SK-N-SH (cell line): ENCODE measurements at regions not wholly inside any gene's neighbourhood (a gene's known extent, or its start where the extent isn't known, plus 50 kb on each side); places are given as distances from the start of the nearest gene placed in this dataset.
A peak's percentile ranks its signal among the peaks of the same experiment; 100 is the strongest.

Experiments used
- CTCF ChIA-PET: fragments of 300-600, 350-600 bp; formaldehyde crosslinking; extraction: SDS; loops from one replicate; lab custom pipeline; 2021; lab: Yijun Ruan, JAX
- POLR2A ChIA-PET: fragments of 350-600 bp; sonication (Branson Sonifier 250); formaldehyde crosslinking; extraction: SDS; loops from one replicate; lab custom pipeline; 2020; ENCODE audit warnings: antibody characterized with exemption, inconsistent platforms; lab: Yijun Ruan, JAX
- DNase-seq: peaks from one replicate; pipeline ENCODE4 v3.0.0; 2012
- H2AFZ ChIP-seq: fragments of 200-600 bp; sonication (generic); 2 replicates; pipeline ENCODE4 v1.8.1; 2016; ENCODE audit warnings: antibody characterized with exemption, mild to moderate bottlenecking, low read depth
- H3F3A ChIP-seq: fragments of 200-600 bp; sonication (generic); replicated peaks from 2 replicates; pipeline ENCODE3; 2016; ENCODE audit warnings: antibody characterized with exemption, mild to moderate bottlenecking; ENCODE audit not compliant: insufficient read depth
- H3K27ac ChIP-seq, 2 experiments: fragments of 200-500 bp in 1 of 2; fragments of 200-600 bp in 1 of 2; sonication (Bioruptor generic) in 1 of 2; sonication (generic), shearing (Covaris generic) in 1 of 2; 2 replicates each; pipeline versions ENCODE4 v1.5.1 to v1.6.1; 2014 to 2016; ENCODE audit warnings: low read depth in 2 of 2, inconsistent platforms in 1 of 2, low read length in 1 of 2, mild to moderate bottlenecking in 1 of 2, mixed read lengths in 1 of 2
- H3K27me3 ChIP-seq: fragments of 200-600 bp; sonication (generic), shearing (Covaris generic); 2 replicates; pipeline ENCODE4 v1.6.1; 2016; ENCODE audit warnings: mixed run types; ENCODE audit not compliant: insufficient read depth
- H3K36me3 ChIP-seq, 2 experiments: fragments of 200-500 bp in 1 of 2; fragments of 200-600 bp in 1 of 2; sonication (Bioruptor generic) in 1 of 2; sonication (generic) in 1 of 2; replicated peaks in 1 of 2; 2 replicates each; pipeline versions ENCODE3 to v1.5.1; 2014 to 2016; ENCODE audit warnings: low read length in 1 of 2, mild to moderate bottlenecking in 1 of 2; ENCODE audit not compliant: insufficient read depth in 2 of 2, control insufficient read depth in 1 of 2
- H3K4me1 ChIP-seq, 2 experiments: fragments of 200-500 bp in 1 of 2; fragments of 200-600 bp in 1 of 2; sonication (Bioruptor generic) in 1 of 2; sonication (generic), shearing (Covaris generic) in 1 of 2; 2 replicates each; pipeline versions ENCODE4 v1.5.1 to v1.6.1; 2014 to 2016; ENCODE audit warnings: low read depth in 1 of 2, low read length in 1 of 2, mixed run types in 1 of 2; ENCODE audit not compliant: insufficient read depth in 2 of 2, control insufficient read depth in 1 of 2
- H3K4me2 ChIP-seq: fragments of 200-600 bp; sonication (generic), shearing (Covaris generic); 2 replicates; pipeline ENCODE4 v1.6.1; 2017; ENCODE audit warnings: mixed run types
- H3K4me3 ChIP-seq, 2 experiments: fragments of 200-500 bp in 1 of 2; fragments of 200-600 bp in 1 of 2; sonication (Bioruptor generic) in 1 of 2; sonication (generic), shearing (Covaris generic) in 1 of 2; 2 replicates each; pipeline versions ENCODE4 v1.5.1 to v1.8.1; 2014 to 2016; ENCODE audit warnings: low read depth in 2 of 2, inconsistent platforms in 1 of 2, low read length in 1 of 2, mild to moderate bottlenecking in 1 of 2, mixed read lengths in 1 of 2, moderate library complexity in 1 of 2
- H3K79me2 ChIP-seq: fragments of 200-600 bp; sonication (generic); 2 replicates; pipeline ENCODE4 v1.8.1; 2017; ENCODE audit warnings: mild to moderate bottlenecking; ENCODE audit not compliant: insufficient read depth
- H3K9ac ChIP-seq: fragments of 200-600 bp; sonication (generic); 2 replicates; pipeline ENCODE4 v1.6.1; 2017; ENCODE audit warnings: mixed run types
- H3K9me2 ChIP-seq: fragments of 200-600 bp; sonication (generic); 2 replicates; pipeline ENCODE4 v1.6.1; 2017; ENCODE audit warnings: mixed run types
- H3K9me3 ChIP-seq: fragments of 200-600 bp; sonication (generic); 2 replicates; pipeline ENCODE4 v1.6.1; 2017; ENCODE audit warnings: mixed run types, mild to moderate bottlenecking, moderate library complexity
- H4K20me1 ChIP-seq: fragments of 200-600 bp; sonication (generic); 2 replicates; pipeline ENCODE4 v1.6.1; 2017; ENCODE audit warnings: mild to moderate bottlenecking, mixed run types; ENCODE audit not compliant: insufficient read depth
- ELF1 ChIP-seq: IDR thresholded peaks from 2 replicates; pipeline ENCODE4 v1.4.0; 2012
- FOXJ3 ChIP-seq: sonication (generic); formaldehyde crosslinking; IDR thresholded peaks from 2 replicates; pipeline ENCODE4 v1.5.1; 2020; ENCODE audit warnings: mild to moderate bottlenecking, missing genetic modification reagents
- JUND ChIP-seq: IDR thresholded peaks from 2 replicates; pipeline ENCODE4 v1.4.0; 2012
- MXI1 ChIP-seq: IDR thresholded peaks from 2 replicates; pipeline ENCODE4 v1.6.1; 2012; ENCODE audit warnings: mild to moderate bottlenecking, low read depth, low read length, improper control_type of control experiment
- NFIC ChIP-seq: IDR thresholded peaks from 2 replicates; pipeline ENCODE4 v1.4.0; 2012; ENCODE audit warnings: borderline replicate concordance
- RFX5 ChIP-seq: IDR thresholded peaks from 2 replicates; pipeline ENCODE4 v1.6.1; 2012; ENCODE audit warnings: mild to moderate bottlenecking, improper control_type of control experiment, low read length
- RXRA ChIP-seq: IDR thresholded peaks from 2 replicates; pipeline ENCODE4 v1.4.0; 2012; ENCODE audit warnings: low read depth, mild to moderate bottlenecking, borderline replicate concordance
- TCF12 ChIP-seq: IDR thresholded peaks from 2 replicates; pipeline ENCODE4 v1.4.0; 2012
- TEAD4 ChIP-seq: IDR thresholded peaks from 2 replicates; pipeline ENCODE4 v1.4.0; 2012; ENCODE audit warnings: mild to moderate bottlenecking, borderline replicate concordance; ENCODE audit not compliant: insufficient read depth
- YY1 ChIP-seq: IDR thresholded peaks from 2 replicates; pipeline ENCODE4 v1.4.0; 2012; ENCODE audit warnings: low read depth, mild to moderate bottlenecking
- WGBS: methylation state at CpG from one replicate; pipeline ENCODE4 v1.1.6; 2017; ENCODE audit warnings: low lambda C conversion rate; 5-methylcytosine and 5-hydroxymethylcytosine counted together
- TF ChIP-seq, protein P1 (sequence below): IDR thresholded peaks from 2 replicates; pipeline ENCODE4 v1.6.1; 2012; ENCODE audit warnings: mild to moderate bottlenecking, low read depth, low read length, moderate library complexity
- TF ChIP-seq, protein P2 (sequence below): fragments of 200-600 bp; sonication (generic); IDR thresholded peaks from 2 replicates; pipeline ENCODE4 v1.6.1; 2017; ENCODE audit warnings: antibody characterized with exemption, mild to moderate bottlenecking, moderate library complexity
- TF ChIP-seq, protein P3 (sequence below): IDR thresholded peaks from 2 replicates; pipeline ENCODE4; 2012
- TF ChIP-seq, protein P4 (sequence below): IDR thresholded peaks from 2 replicates; pipeline ENCODE4 v1.4.0; 2012; ENCODE audit warnings: low read depth
- TF ChIP-seq, protein P5 (sequence below): fragments of 150-350 bp; IDR thresholded peaks from 2 replicates; pipeline ENCODE4 v1.6.1; 2017; ENCODE audit warnings: antibody characterized with exemption, low read length, low read depth, borderline replicate concordance

DNA sequence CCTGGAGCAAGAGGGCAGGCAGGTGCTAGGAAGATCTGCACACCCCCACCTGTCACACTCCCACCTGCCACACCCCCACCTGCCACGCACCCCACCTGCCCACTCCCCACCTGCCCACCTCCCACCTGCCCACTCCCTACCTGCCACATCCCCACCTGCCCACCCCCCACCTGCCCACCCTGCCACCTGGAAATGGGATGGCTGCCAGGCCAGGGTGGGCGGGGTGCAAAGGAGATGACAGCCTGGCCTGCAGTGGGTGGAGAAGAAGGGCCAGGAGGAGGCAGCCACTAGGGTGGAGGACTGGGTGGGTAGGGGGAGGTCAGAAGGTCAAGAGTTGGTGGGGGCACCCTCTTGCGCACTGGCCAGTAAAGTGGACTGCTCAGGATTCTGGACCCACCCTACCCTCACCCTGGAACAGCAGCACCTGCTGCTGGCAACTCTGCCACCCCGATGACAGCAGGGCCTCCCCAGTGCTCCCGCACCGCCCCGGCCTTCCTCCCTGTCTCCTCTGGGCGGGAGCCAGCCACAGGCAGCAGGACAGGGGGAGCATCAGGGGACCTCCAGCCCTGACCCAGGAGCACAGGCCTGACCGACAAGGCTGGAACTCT is 66.8 kb upstream of the NKX1-1 start:
- WGBS: 27% methylated on average over 7 of the region's 9 CpGs
- ChIA-PET CTCF (no interaction called here), POLR2A (no interaction called here)
- Histone ChIP-seq H3K9me3 (no peaks in the 10 kb centered on the region), H3K9ac (no peak overlapping the region), H3F3A (no peaks in the 10 kb centered on the region), H3K4me2 (no peak overlapping the region), H2AFZ (no peak overlapping the region), H4K20me1 (no peaks in the 10 kb centered on the region), H3K36me3 (no peaks in the 10 kb centered on the region), H3K4me1 (no peaks in the 10 kb centered on the region; a peak in 1 of 4 replicates), H3K27ac (no peak overlapping the region), H3K79me2 (no peaks in the 10 kb centered on the region), H3K4me3 (no peak overlapping the region), H3K27me3 (peaks cover 26% of the 10 kb centered on the region), H3K9me2 (no peaks in the 10 kb centered on the region)
- DNase-seq: peak; percentile 25
- TF ChIP-seq, protein P1, sequence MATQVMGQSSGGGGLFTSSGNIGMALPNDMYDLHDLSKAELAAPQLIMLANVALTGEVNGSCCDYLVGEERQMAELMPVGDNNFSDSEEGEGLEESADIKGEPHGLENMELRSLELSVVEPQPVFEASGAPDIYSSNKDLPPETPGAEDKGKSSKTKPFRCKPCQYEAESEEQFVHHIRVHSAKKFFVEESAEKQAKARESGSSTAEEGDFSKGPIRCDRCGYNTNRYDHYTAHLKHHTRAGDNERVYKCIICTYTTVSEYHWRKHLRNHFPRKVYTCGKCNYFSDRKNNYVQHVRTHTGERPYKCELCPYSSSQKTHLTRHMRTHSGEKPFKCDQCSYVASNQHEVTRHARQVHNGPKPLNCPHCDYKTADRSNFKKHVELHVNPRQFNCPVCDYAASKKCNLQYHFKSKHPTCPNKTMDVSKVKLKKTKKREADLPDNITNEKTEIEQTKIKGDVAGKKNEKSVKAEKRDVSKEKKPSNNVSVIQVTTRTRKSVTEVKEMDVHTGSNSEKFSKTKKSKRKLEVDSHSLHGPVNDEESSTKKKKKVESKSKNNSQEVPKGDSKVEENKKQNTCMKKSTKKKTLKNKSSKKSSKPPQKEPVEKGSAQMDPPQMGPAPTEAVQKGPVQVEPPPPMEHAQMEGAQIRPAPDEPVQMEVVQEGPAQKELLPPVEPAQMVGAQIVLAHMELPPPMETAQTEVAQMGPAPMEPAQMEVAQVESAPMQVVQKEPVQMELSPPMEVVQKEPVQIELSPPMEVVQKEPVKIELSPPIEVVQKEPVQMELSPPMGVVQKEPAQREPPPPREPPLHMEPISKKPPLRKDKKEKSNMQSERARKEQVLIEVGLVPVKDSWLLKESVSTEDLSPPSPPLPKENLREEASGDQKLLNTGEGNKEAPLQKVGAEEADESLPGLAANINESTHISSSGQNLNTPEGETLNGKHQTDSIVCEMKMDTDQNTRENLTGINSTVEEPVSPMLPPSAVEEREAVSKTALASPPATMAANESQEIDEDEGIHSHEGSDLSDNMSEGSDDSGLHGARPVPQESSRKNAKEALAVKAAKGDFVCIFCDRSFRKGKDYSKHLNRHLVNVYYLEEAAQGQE: no peak
- TF ChIP-seq, protein P2, sequence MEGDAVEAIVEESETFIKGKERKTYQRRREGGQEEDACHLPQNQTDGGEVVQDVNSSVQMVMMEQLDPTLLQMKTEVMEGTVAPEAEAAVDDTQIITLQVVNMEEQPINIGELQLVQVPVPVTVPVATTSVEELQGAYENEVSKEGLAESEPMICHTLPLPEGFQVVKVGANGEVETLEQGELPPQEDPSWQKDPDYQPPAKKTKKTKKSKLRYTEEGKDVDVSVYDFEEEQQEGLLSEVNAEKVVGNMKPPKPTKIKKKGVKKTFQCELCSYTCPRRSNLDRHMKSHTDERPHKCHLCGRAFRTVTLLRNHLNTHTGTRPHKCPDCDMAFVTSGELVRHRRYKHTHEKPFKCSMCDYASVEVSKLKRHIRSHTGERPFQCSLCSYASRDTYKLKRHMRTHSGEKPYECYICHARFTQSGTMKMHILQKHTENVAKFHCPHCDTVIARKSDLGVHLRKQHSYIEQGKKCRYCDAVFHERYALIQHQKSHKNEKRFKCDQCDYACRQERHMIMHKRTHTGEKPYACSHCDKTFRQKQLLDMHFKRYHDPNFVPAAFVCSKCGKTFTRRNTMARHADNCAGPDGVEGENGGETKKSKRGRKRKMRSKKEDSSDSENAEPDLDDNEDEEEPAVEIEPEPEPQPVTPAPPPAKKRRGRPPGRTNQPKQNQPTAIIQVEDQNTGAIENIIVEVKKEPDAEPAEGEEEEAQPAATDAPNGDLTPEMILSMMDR: no peak
- TF ChIP-seq, protein P3, sequence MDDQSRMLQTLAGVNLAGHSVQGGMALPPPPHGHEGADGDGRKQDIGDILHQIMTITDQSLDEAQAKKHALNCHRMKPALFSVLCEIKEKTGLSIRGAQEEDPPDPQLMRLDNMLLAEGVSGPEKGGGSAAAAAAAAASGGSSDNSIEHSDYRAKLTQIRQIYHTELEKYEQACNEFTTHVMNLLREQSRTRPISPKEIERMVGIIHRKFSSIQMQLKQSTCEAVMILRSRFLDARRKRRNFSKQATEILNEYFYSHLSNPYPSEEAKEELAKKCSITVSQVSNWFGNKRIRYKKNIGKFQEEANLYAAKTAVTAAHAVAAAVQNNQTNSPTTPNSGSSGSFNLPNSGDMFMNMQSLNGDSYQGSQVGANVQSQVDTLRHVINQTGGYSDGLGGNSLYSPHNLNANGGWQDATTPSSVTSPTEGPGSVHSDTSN: no peak
- TF ChIP-seq MXI1 (no peak), JUND (no peak), YY1 (no peak), RXRA (no peak)

DNA sequence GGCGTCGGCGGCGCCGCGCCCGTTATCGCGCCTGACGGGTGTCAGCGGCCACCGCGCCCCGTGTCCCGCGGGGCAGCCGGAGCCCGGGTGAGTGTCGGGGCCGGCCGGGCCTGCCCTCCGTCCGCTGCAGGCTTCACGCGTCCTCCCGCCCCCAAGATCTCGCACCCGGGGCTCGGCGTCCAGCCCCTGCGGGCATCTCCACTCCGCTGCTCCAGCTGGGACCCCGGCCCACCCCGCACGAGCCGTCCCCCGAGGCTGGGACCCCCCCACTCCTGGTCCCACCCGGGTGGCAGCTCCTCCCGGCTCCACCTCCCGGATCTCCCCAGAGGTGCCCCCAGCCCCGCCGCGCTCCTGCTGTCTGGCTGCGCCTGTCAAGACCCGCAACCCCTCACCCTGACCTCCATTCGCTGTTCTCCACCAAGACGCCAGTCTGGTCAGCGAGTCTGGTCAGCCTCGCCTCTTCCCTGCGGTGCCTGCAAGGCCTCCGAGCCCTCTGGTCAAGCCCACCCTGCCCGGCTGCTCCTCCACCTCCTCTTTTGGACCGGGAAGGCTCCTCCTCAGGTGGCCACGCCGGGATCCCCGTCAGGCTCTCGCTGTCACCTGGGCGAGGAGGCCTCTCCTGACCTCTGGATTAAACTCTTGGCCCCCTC is 66.0 kb upstream of the NKX1-1 start:
- H4K20me1 ChIP-seq: no peaks in the 10 kb centered on the region
- peak; percentile 28 for DNase-seq
- TF ChIP-seq TEAD4 (no peak), TCF12 (no peak), FOXJ3 (CRISPR knock-in tag) (no peak), MXI1 (no peak), ELF1 (no peak), RFX5 (no peak), YY1 (no peak), NFIC (no peak)
- TF ChIP-seq, protein P4, sequence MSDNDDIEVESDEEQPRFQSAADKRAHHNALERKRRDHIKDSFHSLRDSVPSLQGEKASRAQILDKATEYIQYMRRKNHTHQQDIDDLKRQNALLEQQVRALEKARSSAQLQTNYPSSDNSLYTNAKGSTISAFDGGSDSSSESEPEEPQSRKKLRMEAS: no peak
- TF ChIP-seq, protein P1: no peak
- TF ChIP-seq, protein P5, sequence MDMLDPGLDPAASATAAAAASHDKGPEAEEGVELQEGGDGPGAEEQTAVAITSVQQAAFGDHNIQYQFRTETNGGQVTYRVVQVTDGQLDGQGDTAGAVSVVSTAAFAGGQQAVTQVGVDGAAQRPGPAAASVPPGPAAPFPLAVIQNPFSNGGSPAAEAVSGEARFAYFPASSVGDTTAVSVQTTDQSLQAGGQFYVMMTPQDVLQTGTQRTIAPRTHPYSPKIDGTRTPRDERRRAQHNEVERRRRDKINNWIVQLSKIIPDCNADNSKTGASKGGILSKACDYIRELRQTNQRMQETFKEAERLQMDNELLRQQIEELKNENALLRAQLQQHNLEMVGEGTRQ: no peak

More for the DNA sequence above, 66.0 kb upstream of the NKX1-1 start:
- Histone ChIP-seq H3K79me2 (no peaks in the 10 kb centered on the region), H3K27me3 (peaks cover 26% of the 10 kb centered on the region), H3K36me3 (no peaks in the 10 kb centered on the region), H3K9ac (no peak overlapping the region), H3K9me2 (no peaks in the 10 kb centered on the region), H3K4me2 (no peak overlapping the region), H2AFZ (no peak overlapping the region), H3K4me1 (no peaks in the 10 kb centered on the region; a peak in 1 of 4 replicates), H3K4me3 (no peak overlapping the region), H3F3A (no peaks in the 10 kb centered on the region), H3K9me3 (no peaks in the 10 kb centered on the region), H3K27ac (no peak overlapping the region)
- ChIA-PET CTCF (no interaction called here), POLR2A (no interaction called here)
- under 1% methylated on average over 18 of the region's 58 CpGs for WGBS
